ENCODE measurements at regions not wholly inside any gene's neighbourhood (a gene's known extent, or its start where the extent isn't known, plus 50 kb on each side); places are given as distances from the start of the nearest gene placed in this dataset.

DNA sequence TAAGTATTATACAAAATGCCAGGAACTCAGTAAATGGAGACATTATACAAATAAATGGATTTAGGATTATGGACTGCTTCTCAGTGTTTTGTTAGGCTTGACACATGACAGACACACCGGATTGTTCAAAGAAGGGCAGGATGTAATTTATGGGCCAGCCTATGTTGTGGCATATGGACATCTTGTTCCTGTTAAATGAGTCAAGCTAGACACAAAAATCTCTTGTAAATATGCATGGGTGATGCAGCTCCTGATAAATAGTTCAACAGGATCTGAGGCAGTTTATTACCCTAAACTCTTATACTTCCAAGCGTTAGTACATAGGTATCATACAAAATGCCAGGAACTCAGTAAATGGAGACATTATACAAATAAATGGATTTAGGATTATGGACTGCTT is 502.3 kb downstream of the TBC1D4 start:
- TF ChIP-seq, protein P1, sequence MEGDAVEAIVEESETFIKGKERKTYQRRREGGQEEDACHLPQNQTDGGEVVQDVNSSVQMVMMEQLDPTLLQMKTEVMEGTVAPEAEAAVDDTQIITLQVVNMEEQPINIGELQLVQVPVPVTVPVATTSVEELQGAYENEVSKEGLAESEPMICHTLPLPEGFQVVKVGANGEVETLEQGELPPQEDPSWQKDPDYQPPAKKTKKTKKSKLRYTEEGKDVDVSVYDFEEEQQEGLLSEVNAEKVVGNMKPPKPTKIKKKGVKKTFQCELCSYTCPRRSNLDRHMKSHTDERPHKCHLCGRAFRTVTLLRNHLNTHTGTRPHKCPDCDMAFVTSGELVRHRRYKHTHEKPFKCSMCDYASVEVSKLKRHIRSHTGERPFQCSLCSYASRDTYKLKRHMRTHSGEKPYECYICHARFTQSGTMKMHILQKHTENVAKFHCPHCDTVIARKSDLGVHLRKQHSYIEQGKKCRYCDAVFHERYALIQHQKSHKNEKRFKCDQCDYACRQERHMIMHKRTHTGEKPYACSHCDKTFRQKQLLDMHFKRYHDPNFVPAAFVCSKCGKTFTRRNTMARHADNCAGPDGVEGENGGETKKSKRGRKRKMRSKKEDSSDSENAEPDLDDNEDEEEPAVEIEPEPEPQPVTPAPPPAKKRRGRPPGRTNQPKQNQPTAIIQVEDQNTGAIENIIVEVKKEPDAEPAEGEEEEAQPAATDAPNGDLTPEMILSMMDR (IDR thresholded peaks at IDR 0.05): no peak
- no peak for TF ChIP-seq POLR2A (IDR thresholded peaks at IDR 0.05)
